T-cell (primary cell): ENCODE measurements at regions not wholly inside any gene's neighbourhood (a gene's known extent, or its start where the extent isn't known, plus 50 kb on each side); places are given as distances from the start of the nearest gene placed in this dataset.
"Not testable (repeated sequence)": the region's sequence is repeated elsewhere in the genome, so short reads cannot be mapped to it uniquely, and the experiment has no call there.

ENCODE experiments used
- ATAC-seq, 4 experiments: fragments of 200-7000 bp in 3 of 4; fragments of 150-1000 bp in 1 of 4; cut with Tn5 transposase; replicated peaks in 1 of 4; 1 replicate in 3 of 4; 2 replicates in 1 of 4; pipeline ENCODE4 v1.10.0; 2021; ENCODE audit warnings: moderate library complexity in 3 of 4, mild to moderate bottlenecking in 2 of 4, moderate number of reproducible peaks in 1 of 4
- CTCF ChIA-PET, 2 donors: fragments of 300-600 bp; sonication (Branson Sonifier 250); formaldehyde crosslinking; loops; one replicate each; lab custom pipeline; 2022; ENCODE audit warnings: antibody characterized with exemption in 2 of 2; lab: Charles Lee
- POLR2A ChIA-PET, 2 donors: fragments of 300-600 bp; sonication (Branson Sonifier 250); formaldehyde crosslinking; loops; one replicate each; lab custom pipeline; 2022; ENCODE audit warnings: antibody characterized with exemption in 2 of 2; lab: Charles Lee
- DNase-seq, 35 experiments: peaks; one replicate each; pipeline versions ENCODE4 v3.0.0 to v3.0.0-alpha.2; 2013 to 2023
- H3K27ac ChIP-seq: one replicate; pipeline ENCODE4 v1.5.1; 2013; ENCODE audit warnings: low read length
- H3K27me3 ChIP-seq, 2 experiments: replicated peaks in 1 of 2; 1 replicate in 1 of 2; 2 replicates in 1 of 2; pipeline versions ENCODE4 v1.6.1 to v1.7.0; 2013; ENCODE audit warnings: low read length in 1 of 2, mixed read lengths in 1 of 2; ENCODE audit not compliant: control insufficient read depth in 2 of 2, insufficient read depth in 2 of 2; ENCODE audit errors: extremely low read depth in 1 of 2
- H3K36me3 ChIP-seq, 2 donors: 1 replicate in 1 of 2; 2 replicates in 1 of 2; pipeline versions ENCODE4 v1.6.1 to v1.7.0; 2013; ENCODE audit warnings: low read length in 1 of 2; ENCODE audit not compliant: control insufficient read depth in 2 of 2, insufficient read depth in 1 of 2; ENCODE audit errors: extremely low read depth in 1 of 2
- H3K4me1 ChIP-seq, 2 experiments: 1 replicate in 1 of 2; 2 replicates in 1 of 2; pipeline versions ENCODE4 v1.6.1 to v1.7.0; 2013; ENCODE audit warnings: low read length in 2 of 2, mixed read lengths in 1 of 2; ENCODE audit not compliant: insufficient read depth in 2 of 2, control insufficient read depth in 1 of 2; ENCODE audit errors: extremely low read depth in 1 of 2
- H3K4me3 ChIP-seq, 2 donors: 1 replicate in 1 of 2; 2 replicates in 1 of 2; pipeline versions ENCODE4 v1.5.1 to v1.7.0; 2013; ENCODE audit warnings: mild to moderate bottlenecking in 2 of 2, low read length in 1 of 2, moderate library complexity in 1 of 2; ENCODE audit not compliant: control insufficient read depth in 1 of 2; ENCODE audit errors: extremely low read depth in 1 of 2
- H3K9me3 ChIP-seq: 2 replicates; pipeline ENCODE4 v1.7.0; 2013
- H3K27ac Mint-ChIP-seq, 2 donors: one replicate each; pipeline ENCODE4 v1.8.0; 2020 to 2021; ENCODE audit warnings: mild to moderate bottlenecking in 2 of 2, mixed read lengths in 2 of 2
- H3K27me3 Mint-ChIP-seq, 2 donors: one replicate each; pipeline ENCODE4 v1.8.0; 2021 to 2022; ENCODE audit warnings: mixed read lengths in 2 of 2
- H3K36me3 Mint-ChIP-seq: one replicate; pipeline ENCODE4 v1.8.0; 2021; ENCODE audit warnings: mixed read lengths
- H3K4me1 Mint-ChIP-seq, 3 donors: one replicate each; pipeline ENCODE4 v1.8.0; 2020 to 2022; ENCODE audit warnings: mixed read lengths in 3 of 3, mild to moderate bottlenecking in 1 of 3
- H3K4me3 Mint-ChIP-seq, 3 donors: one replicate each; pipeline ENCODE4 v1.8.0; 2020 to 2022; ENCODE audit warnings: mild to moderate bottlenecking in 3 of 3, mixed read lengths in 3 of 3, moderate library complexity in 3 of 3
- H3K9me3 Mint-ChIP-seq, 3 donors: one replicate each; pipeline ENCODE4 v1.8.0; 2020 to 2022; ENCODE audit warnings: mixed read lengths in 3 of 3
- whole genome bisulfite sequencing: methylation state at CpG from one replicate; pipeline ENCODE4 v1.1.5; 2013; ENCODE audit warnings: missing lambda C conversion rate; ENCODE audit not compliant: insufficient coverage; 5-methylcytosine and 5-hydroxymethylcytosine counted together

DNA sequence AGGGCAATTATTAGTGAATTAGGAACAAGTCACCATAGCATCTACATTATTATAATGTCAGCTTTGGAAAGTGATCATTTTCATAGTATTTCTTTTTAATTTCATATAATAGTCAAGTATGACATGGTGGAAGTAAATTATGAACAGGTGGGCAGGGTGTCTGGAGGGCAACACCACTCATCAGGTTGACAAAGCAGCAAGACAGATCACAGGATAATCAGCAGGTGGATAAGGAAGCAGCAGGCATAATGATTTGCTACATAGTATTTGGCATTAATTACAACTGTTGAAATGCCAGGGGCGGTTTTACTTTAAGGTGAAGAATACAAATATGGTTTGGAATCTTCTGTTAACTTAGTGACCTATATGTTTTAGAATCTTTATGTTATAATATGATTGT is 1342.2 kb downstream of the PLA2G4A start:
- no peak overlapping the region for H3K4me3 ChIP-seq
- no peak for ATAC-seq
- no peak overlapping the region for H3K27ac ChIP-seq
- Mint-ChIP-seq H3K9me3 (peaks cover 0 to 10% (median 3%) of the 10 kb centered on the region in 3 donors), H3K27me3 (no peaks in the 10 kb centered on the region), H3K27ac (no peak overlapping the region), H3K4me3 (no peak overlapping the region), H3K4me1 (no peaks in the 10 kb centered on the region), H3K36me3 (no peaks in the 10 kb centered on the region)
- no CpG with 5 or more reads among the region's 1 CpG for WGBS
- no peaks in the 10 kb centered on the region for H3K9me3 ChIP-seq
- CTCF ChIA-PET, result no interaction called here
- H3K36me3 ChIP-seq, result no peaks in the 10 kb centered on the region
- POLR2A ChIA-PET, result no interaction called here
- no peaks in the 10 kb centered on the region for H3K4me1 ChIP-seq
- no peaks in the 10 kb centered on the region for H3K27me3 ChIP-seq
- no peak for DNase-seq

DNA sequence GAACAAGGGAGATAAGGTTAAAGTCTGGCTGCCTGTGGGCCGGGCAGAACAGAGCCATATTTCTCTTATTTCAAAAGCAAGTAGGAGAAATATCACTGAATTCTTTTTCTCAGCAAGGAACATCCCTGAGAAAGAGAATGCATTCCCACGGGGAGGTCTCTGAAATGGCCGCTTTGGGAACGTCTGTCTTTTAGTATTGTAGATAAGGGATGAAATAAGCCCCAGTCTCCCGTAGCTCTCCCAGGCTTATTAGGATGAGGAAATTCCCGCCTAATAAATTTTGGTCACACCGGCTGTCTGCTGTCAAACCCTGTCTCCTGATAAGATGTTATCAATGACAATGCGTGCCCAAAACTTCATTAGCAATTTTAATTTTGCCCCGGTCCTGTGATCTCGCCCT is 1353.3 kb downstream of the PLA2G4A start:
- CTCF ChIA-PET, result not testable (repeated sequence)
- no CpG with 5 or more reads among the region's 10 CpGs for WGBS

DNA sequence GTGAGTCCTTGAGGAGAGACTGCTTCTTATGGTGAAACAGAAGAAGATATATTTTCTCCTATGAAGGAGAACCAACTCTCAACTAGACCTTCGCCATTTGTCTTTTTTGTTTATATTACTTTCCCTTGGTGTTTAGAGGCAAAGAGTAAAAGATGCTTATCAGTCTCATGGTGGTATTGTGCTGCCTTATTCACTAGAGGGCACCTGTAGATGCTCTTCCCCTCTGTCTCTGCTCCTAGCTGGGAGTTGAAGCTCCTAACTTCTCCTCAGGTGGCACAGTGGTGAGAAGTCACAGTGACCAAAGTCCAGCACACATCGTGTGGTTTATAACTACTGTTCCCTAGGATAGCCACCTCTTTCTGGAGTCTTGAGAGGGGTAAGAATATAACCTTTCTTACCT is 1359.6 kb downstream of the PLA2G4A start:
- Mint-ChIP-seq H3K4me1 (no peaks in the 10 kb centered on the region), H3K9me3 (peaks cover 7 to 18% (median 17%) of the 10 kb centered on the region in 3 donors), H3K4me3 (no peak overlapping the region), H3K27me3 (no peaks in the 10 kb centered on the region), H3K36me3 (no peaks in the 10 kb centered on the region), H3K27ac (no peak overlapping the region)
- no peaks in the 10 kb centered on the region for H3K4me1 ChIP-seq
- ChIA-PET CTCF (no interaction called here), POLR2A (no interaction called here)
- no peaks in the 10 kb centered on the region for H3K9me3 ChIP-seq
- no peak for ATAC-seq
- H3K36me3 ChIP-seq, result no peaks in the 10 kb centered on the region
- no peaks in the 10 kb centered on the region for H3K27me3 ChIP-seq
- H3K4me3 ChIP-seq, result no peak overlapping the region
- DNase-seq, result no peak
- no CpG with 5 or more reads among the region's 2 CpGs for WGBS
- no peak overlapping the region for H3K27ac ChIP-seq

More for the DNA sequence above, 1353.3 kb downstream of the PLA2G4A start:
- DNase-seq, H3K27ac Mint-ChIP-seq, H3K27ac ChIP-seq, H3K27me3 ChIP-seq, POLR2A ChIA-PET, H3K4me3 ChIP-seq, H3K9me3 ChIP-seq, H3K36me3 Mint-ChIP-seq, H3K4me3 Mint-ChIP-seq, H3K4me1 ChIP-seq, ATAC-seq, H3K27me3 Mint-ChIP-seq, H3K36me3 ChIP-seq, H3K4me1 Mint-ChIP-seq: not testable (repeated sequence)
- H3K9me3 Mint-ChIP-seq, result peaks cover 3 to 29% (median 25%) of the 10 kb centered on the region in 3 donors

DNA sequence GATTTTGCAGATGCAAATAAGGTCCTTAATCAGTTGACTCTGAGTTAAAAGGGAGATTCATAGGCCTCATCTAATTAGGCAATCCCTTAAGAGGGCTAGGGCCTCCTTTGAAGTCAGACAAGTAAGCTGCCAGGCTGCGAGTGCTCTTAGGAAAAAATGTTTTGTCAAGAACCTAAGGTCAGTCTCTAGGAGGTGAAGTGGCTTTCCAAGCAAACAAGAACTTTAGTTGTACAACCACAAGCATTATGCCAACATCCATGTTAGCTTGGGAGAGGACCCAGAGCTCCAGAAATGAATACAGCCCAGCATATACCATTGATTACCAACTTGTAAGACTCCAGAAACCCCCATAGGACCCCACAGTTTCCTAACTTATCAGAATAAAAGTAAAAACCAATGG is 1366.2 kb downstream of the PLA2G4A start:
- no CpG with 5 or more reads among the region's 1 CpG for WGBS
- Histone ChIP-seq H3K9me3 (no peaks in the 10 kb centered on the region), H3K27me3 (no peaks in the 10 kb centered on the region), H3K4me1 (no peaks in the 10 kb centered on the region), H3K36me3 (no peaks in the 10 kb centered on the region), H3K27ac (no peak overlapping the region), H3K4me3 (no peak overlapping the region)
- Mint-ChIP-seq H3K4me3 (no peak overlapping the region), H3K36me3 (no peaks in the 10 kb centered on the region), H3K9me3 (peaks cover 3 to 12% (median 6%) of the 10 kb centered on the region in 3 donors), H3K27me3 (no peaks in the 10 kb centered on the region), H3K4me1 (no peaks in the 10 kb centered on the region), H3K27ac (no peak overlapping the region)
- no peak for ATAC-seq
- no peak for DNase-seq
- POLR2A ChIA-PET, result interaction anchor here in 1 of 2 donors (0.6 kb wide), 1 partner anchor 1188 kb away, joined by 3 read pairs; no protein-coding TSS in a partner anchor
- CTCF ChIA-PET, result no interaction called here

DNA sequence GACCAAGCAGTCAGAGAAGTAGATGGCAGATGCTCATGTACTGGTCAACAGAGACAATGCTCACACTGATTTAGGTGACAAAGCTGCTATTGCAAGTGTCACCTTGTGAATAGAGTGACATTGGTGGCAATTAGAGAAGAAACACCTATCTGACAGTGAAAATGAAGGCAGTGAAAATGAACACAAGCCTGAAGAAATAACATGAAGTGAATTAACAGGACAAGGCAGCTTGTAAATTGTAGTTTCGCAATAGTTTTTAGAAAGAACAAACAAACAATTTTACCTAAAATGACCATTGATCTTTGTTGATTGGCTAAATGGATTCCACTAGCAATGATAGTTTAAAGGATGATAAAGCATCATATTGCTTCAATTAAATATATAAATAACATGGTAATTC is 1389.5 kb downstream of the PLA2G4A start:
- Histone ChIP-seq H3K4me1 (no peaks in the 10 kb centered on the region), H3K4me3 (no peak overlapping the region), H3K9me3 (no peaks in the 10 kb centered on the region), H3K36me3 (no peaks in the 10 kb centered on the region), H3K27ac (no peak overlapping the region), H3K27me3 (no peaks in the 10 kb centered on the region)
- Mint-ChIP-seq H3K36me3 (no peaks in the 10 kb centered on the region), H3K27me3 (no peaks in the 10 kb centered on the region), H3K4me3 (no peak overlapping the region), H3K9me3 (peaks cover 9 to 16% (median 14%) of the 10 kb centered on the region in 3 donors), H3K4me1 (no peaks in the 10 kb centered on the region), H3K27ac (no peak overlapping the region)
- POLR2A ChIA-PET, result no interaction called here
- CTCF ChIA-PET, result no interaction called here
- DNase-seq, result no peak
- ATAC-seq, result no peak
- no CpG with 5 or more reads among the region's 1 CpG for WGBS

DNA sequence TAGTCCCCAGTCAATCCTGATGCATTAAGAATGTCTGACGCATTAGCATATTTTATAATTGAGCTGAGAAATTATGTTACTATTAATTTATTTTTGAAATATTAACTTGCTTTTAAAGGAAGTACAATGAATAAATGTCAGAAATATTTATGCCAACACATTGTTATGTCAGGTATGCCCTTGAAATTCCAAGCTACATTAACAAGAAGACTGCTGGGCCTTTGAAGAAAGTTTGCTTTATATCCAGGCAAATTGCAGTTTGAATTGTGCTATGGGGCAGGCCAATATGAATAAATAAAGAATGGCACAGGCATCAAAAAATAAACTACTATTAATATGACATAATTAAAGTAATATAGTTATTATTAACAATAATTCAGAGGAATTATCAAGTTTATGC is 1391.3 kb downstream of the PLA2G4A start:
- ChIA-PET POLR2A (no interaction called here), CTCF (no interaction called here)
- Histone ChIP-seq H3K27ac (no peak overlapping the region), H3K4me3 (no peak overlapping the region), H3K4me1 (no peaks in the 10 kb centered on the region), H3K36me3 (no peaks in the 10 kb centered on the region), H3K27me3 (no peaks in the 10 kb centered on the region), H3K9me3 (no peaks in the 10 kb centered on the region)
- Mint-ChIP-seq H3K36me3 (no peaks in the 10 kb centered on the region), H3K9me3 (peaks cover 6 to 15% (median 13%) of the 10 kb centered on the region in 3 donors), H3K4me1 (no peaks in the 10 kb centered on the region), H3K27me3 (no peaks in the 10 kb centered on the region), H3K27ac (no peak overlapping the region), H3K4me3 (no peak overlapping the region)
- DNase-seq, result no peak
- no peak for ATAC-seq
- no CpG with 5 or more reads among the region's 1 CpG for WGBS

DNA sequence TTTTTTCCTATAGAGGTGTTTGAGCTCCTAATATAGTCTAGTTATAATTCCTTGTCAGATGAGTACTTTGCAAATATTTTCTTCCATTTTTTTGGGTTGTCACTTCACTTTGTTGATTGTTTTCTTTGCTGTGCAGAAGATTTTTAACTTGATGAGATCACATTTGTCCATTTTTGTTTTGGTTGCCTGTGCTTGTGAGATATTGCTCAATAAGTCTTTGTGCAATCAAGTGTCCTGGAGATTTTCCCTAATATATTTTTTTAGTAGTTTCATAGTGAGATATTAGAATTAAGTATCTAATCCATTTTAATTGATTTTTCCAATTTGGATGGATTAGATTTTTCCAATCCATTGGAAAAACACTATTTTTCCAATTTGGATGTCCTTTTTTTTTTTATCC is 1395.5 kb downstream of the PLA2G4A start:
- ChIA-PET POLR2A (no interaction called here), CTCF (no interaction called here)
- Mint-ChIP-seq H3K27ac (no peak overlapping the region), H3K27me3 (no peaks in the 10 kb centered on the region), H3K9me3 (peaks cover 19 to 35% (median 24%) of the 10 kb centered on the region in 3 donors), H3K4me1 (no peaks in the 10 kb centered on the region), H3K4me3 (no peak overlapping the region), H3K36me3 (no peaks in the 10 kb centered on the region)
- no peaks in the 10 kb centered on the region for H3K27me3 ChIP-seq
- H3K4me3 ChIP-seq, result no peak overlapping the region
- H3K27ac ChIP-seq, result no peak overlapping the region
- H3K4me1 ChIP-seq, result no peaks in the 10 kb centered on the region
- no peaks in the 10 kb centered on the region for H3K36me3 ChIP-seq
- no peak for ATAC-seq
- no peak for DNase-seq
- no peaks in the 10 kb centered on the region for H3K9me3 ChIP-seq
